ENCODE measurements at regions not wholly inside any gene's neighbourhood (a gene's known extent, or its start where the extent isn't known, plus 50 kb on each side); places are given as distances from the start of the nearest gene placed in this dataset.
"Not testable (repeated sequence)": the region's sequence is repeated elsewhere in the genome, so short reads cannot be mapped to it uniquely, and the experiment has no call there.

- no peak for DNase-seq (ENCODE audit: low read depth, low spot score)
Measured at GRCh38 chr11:37199082-37199481, 601.0 kb upstream of the RAG2 start.

DNA sequence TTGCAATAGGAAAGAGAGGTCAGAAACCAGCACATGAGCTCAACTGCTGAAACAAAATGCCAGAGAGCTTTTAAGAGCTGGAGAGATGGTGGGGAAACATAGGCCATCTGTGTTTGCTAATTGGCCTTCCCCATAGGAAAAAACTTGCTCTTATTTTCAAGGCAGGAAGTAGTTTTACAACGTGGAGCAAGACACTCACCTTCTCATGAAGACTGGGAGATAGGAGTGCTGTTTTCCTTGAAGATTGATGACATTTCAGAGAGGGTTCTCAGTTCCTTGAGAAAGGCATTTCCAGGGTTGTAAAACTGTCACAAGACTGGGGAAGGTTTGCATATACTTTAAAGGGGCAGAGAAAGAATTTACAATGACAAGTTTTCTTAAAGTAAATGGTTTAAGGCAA lies 586.3 kb upstream of the RAG2 start:
- DNase-seq (ENCODE audit: low read depth, low spot score) = no peak

DNA sequence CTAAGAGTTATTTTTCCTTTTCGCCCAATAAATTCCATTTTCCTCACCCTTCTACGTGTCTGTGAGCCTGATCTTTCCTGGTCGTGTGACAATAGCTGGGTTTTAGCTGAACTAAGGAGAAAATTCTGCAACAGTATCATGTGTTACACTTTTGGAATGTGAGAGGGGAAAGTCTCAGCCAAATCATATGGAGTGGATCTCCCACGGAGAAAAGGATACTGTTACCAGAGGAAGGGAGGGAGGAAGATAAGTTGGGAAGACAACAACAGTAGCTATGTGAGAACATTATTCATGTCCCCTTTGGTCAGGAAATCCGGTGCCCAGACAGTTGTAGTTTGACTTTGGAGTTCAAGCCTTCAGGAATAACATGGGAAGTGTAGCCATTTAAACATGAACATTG lies 584.0 kb upstream of the RAG2 start:
- DNase-seq (ENCODE audit: low read depth, low spot score) = no peak

- no peak for DNase-seq (ENCODE audit: low read depth, low spot score)
Measured at GRCh38 chr11:37177721-37178120, 579.7 kb upstream of the RAG2 start.

DNA sequence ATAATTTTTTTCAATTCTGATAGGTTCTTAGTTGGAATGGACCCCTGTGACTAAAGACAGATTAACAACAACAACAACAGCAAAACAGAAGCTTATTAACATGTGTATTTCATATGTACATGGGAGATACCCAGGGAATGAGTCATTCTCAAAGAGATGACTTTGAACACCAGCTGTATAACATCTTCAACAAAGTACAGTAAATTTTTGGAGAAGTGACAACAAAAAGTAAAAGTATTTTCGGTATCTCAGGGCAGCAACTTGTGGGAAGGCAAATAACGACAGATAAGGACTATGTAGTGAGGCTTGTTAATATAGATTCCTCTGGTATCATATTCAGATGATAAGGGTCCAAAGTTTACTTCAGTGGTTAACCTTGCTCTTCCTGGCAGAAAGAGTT lies 573.4 kb upstream of the RAG2 start:
- DNase-seq (ENCODE audit: low read depth, low spot score) = no peak

GRCh38 chr11:37170311-37170710 lies 572.3 kb upstream of the RAG2 start:
- DNase-seq (ENCODE audit: low read depth, low spot score) = no peak

DNA sequence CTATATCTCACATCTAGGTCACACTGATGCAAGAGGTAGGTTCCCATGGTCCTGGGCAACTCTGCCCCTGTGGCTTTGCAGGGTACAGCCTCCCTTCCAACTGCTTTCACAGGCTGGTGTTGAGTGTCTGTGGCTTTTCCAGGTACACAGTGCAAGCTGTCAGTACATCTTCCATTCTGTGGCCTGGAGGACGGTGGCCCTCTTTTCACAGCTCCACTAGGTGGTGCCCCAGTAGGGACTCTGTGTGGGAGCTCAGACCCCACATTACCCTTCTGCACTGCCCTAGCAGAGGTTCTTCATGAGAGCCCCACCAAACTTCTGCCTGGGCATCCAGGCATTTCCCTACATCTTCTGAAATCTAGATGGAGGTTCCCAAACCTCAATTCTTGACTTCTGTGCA lies 547.4 kb upstream of the RAG2 start:
- not testable (repeated sequence) for DNase-seq (ENCODE audit: low read depth, low spot score)

DNA sequence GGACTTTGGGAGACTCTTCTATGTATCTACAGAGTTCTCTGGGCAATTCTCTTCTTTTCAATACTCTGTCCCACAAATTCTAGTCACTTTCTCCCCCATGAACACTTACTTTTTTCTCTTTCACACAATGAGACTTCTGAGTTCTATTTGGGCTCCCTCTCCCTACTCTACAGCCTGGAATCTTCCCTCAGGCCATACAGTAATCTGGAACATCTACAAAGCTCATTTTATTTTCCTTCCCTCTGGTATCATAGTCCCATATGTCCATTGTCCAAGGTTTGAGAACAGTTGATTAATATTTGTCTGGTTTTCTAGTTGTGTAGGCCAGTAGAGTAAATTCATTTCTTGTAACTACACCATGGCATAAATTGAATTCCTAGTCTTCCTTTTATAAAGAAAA lies 544.6 kb upstream of the RAG2 start:
- DNase-seq (ENCODE audit: low read depth, low spot score) = no peak

- DNase-seq (ENCODE audit: low read depth, low spot score) = no peak
Measured at GRCh38 chr11:37141707-37142106, 543.7 kb upstream of the RAG2 start.

GRCh38 chr11:37135606-37136005 lies 537.6 kb upstream of the RAG2 start:
- DNase-seq (ENCODE audit: low read depth, low spot score) = not testable (repeated sequence)

DNA sequence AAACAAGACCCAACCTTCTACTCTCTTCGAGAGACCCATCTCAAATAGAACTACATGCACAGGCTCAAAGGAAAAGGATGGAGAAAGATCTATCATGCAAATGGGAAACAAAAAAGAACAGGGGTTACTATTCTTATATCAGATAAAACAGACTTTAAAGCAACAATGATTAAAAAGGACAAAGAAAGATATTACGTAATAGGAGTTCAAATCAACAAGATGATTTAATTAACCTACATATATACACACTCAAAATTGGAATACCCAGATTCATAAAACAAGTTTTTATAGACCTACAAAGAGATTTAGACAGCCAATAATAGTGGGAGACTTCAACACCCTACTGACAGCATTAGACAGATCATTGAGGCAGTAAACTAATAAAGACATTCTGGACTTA lies 536.6 kb upstream of the RAG2 start:
- DNase-seq (ENCODE audit: low read depth, low spot score) = no peak

DNA sequence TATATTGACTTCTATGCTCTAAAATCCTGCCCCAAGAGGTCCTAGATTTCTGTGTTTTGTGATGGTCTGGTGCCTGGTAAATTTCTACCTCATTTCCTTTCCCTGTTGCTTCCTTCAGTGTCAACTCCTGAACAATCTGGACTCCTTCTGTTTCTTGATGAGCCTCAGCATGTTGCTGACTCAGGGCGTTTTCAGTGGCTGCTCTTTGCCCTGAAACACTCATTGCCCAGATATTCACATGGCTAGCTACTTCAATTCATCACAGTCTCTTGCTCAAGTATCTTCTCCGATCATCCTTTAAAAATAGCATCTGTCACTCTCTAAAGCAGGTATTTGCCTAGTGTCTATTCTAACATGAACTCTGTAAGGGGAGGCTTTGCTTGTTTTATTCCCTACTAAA lies 526.3 kb upstream of the RAG2 start:
- no peak for DNase-seq (ENCODE audit: low read depth, low spot score)

DNA sequence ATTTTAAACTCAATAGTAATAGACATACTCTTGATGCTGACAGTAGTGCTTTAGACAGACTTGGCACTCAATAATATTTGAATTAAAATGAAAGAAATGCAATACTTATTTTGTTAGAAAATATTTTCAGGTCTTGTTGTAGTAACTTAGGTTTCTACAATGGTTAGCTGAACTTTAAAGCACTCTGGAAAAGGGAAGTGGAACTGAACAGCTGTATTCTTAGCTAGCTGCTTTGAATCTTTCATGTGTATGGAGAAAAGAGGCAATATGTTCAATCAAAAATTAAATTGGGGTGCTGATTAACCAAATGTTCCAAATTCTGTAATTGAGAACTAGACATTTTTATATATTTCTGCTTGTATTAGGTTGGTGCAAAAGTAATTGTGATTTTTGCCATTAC lies 517.9 kb upstream of the RAG2 start:
- no peak for DNase-seq (ENCODE audit: low read depth, low spot score)

DNA sequence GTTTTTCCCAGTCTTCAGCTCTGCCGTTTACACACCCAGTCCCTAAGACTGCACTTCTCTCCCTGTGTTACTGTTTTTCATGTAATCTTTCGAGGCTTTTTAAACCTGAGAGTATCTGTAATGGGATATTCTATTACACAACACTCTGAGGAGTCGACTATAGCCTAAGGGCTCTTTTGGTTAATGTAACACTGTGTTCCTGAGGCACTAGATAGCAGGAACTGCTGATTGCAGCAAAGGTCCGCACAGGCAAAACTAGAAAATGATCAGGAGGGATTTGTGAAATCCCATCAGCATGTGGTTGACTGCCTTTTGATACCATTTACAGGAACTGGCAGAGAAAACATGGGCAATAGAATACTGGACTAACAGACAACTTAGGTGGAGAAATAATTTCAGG lies 512.3 kb upstream of the RAG2 start:
- no peak for DNase-seq (ENCODE audit: low read depth, low spot score)

DNA sequence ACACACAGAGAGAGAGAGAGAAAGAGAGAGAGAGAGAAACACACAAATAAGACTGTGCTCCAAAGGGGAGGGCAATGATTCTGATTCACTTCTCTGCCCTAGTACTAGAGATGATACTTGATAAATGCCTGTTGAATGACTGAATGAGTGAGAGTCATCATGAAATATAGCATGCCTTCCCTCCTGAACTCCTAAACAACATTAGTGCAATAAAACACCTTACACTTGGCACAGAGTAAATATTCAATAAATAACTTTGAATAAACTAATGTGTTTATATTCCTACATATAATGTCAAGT lies 511.2 kb upstream of the RAG2 start:
- no peak for DNase-seq (ENCODE audit: low read depth, low spot score)

DNA sequence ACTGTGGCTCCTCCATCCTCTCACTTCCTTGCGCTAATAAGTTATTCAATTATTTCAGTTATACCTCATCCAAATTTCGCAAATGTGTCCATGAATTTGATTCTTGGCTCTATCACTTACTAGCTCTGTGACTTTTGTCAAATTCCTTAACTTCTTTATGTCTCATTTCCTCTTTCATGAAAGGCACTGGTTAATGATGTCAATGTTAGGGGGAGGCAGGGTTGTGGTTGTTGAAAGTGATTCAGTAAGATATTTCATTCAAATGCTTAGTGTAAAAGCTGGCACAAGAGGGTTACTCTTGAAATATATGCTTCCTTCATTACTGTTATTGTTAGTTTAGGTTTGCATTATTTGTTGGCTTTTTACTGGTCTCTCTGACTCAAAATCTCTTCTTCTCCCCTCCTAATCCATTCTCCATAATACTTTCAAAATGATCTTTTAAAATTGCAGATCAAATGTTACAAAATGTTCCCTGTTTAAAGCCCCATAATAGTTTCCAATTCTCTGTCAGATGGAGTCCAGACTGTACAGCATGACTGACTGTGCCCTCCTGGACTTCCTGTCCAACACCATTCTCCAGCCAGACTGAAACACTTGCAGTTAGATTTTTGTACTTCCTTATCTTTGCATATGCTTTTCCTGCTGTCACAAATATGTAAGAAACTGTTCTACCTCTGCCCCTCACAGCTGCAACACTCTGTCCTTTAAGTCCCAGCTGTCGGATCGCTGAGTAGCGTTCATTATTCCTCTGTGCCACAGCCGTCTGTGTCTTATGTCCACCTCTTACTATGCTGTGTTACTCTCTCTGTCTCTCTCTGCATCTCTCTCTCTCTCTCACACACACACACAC lies 510.6 kb upstream of the RAG2 start:
- DNase-seq (ENCODE audit: low read depth, low spot score) = no peak

DNA sequence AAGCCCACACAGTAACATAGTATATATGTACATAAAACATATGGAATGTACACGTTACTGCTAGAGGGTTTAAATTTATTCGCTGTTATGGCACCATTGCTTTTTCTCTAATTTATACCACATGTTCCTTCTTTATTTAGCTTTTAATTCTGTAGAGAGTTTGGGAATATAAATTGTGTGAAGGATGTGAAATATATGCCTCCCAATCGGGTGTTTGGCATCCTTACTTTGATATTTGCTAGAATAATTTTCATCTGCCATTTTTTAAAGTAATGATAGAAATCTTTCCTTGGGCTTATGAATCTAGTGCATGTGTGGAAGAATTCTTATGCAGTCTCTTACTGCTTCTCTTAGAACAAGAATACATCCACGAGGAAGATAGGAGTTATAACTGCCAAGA lies 509.8 kb upstream of the RAG2 start:
- DNase-seq (ENCODE audit: low read depth, low spot score) = no peak

DNA sequence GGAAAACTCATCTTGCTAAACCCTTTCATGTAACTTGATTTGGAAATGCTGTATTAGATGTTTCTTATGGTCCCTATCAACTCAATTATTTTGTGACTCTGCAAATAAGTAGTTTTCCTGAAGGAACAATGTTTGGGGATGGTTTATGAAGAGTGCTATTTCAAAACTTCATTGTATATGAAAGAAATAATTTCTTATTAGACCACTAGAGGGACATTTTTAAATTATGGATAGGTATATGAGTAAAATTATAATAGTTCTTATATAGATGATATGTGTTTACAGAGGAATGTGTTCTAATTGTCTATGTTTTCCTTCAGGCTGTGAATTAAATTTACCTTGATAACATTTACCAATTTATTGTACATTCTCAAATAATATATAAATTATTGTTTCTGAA lies 509.4 kb upstream of the RAG2 start:
- DNase-seq (ENCODE audit: low read depth, low spot score) = no peak

- no peak for DNase-seq (ENCODE audit: low read depth, low spot score)
Measured at GRCh38 chr11:37105427-37105826, 507.4 kb upstream of the RAG2 start.

GRCh38 chr11:37104380-37104779 lies 506.3 kb upstream of the RAG2 start:
- no peak for DNase-seq (ENCODE audit: low read depth, low spot score)

GRCh38 chr11:37100008-37100407 lies 502.0 kb upstream of the RAG2 start:
- DNase-seq (ENCODE audit: low read depth, low spot score) = no peak

GRCh38 chr11:37092487-37092886 lies 494.5 kb upstream of the RAG2 start:
- no peak for DNase-seq (ENCODE audit: low read depth, low spot score)

- DNase-seq (ENCODE audit: low read depth, low spot score) = no peak
Measured at GRCh38 chr11:37089439-37089838, 491.4 kb upstream of the RAG2 start.

- no peak for DNase-seq (ENCODE audit: low read depth, low spot score)
Measured at GRCh38 chr11:37088573-37088910, 490.5 kb upstream of the RAG2 start.
